RWPE1 (cell line): ENCODE measurements at regions not wholly inside any gene's neighbourhood (a gene's known extent, or its start where the extent isn't known, plus 50 kb on each side); places are given as distances from the start of the nearest gene placed in this dataset.
"Not testable (repeated sequence)": the region's sequence is repeated elsewhere in the genome, so short reads cannot be mapped to it uniquely, and the experiment has no call there.

Experiments used
- CTCF ChIA-PET: fragments of 350-600 bp; sonication (Branson Sonifier 250); formaldehyde crosslinking; extraction: SDS; loops from one replicate; lab custom pipeline; 2021; lab: Yijun Ruan, JAX
- POLR2A ChIA-PET: fragments of 400-600 bp; formaldehyde crosslinking; extraction: SDS; loops from one replicate; lab custom pipeline; 2020; ENCODE audit warnings: antibody characterized with exemption; ENCODE audit not compliant: low non-redundant PET; lab: Yijun Ruan, JAX
- DNase-seq: peaks from one replicate; pipeline ENCODE4 v3.0.0; 2012; ENCODE audit warnings: low spot score
- H3K27ac ChIP-seq: fragments of 450-650 bp; 2 replicates; pipeline ENCODE4 v1.5.1; 2017
- TF ChIP-seq, protein P1 (sequence below): fragments of 450-650 bp; conservative IDR thresholded peaks from 2 replicates; pipeline ENCODE4 v1.5.1; 2017; ENCODE audit warnings: low read depth, mild to moderate bottlenecking

GRCh38 chr17:68103148-68103547 is 67.6 kb downstream of the KPNA2 start:
- CTCF ChIA-PET, result interaction anchor here (0.6 to 1.0 kb wide), 2 partner anchors 25 to 41 kb away, joined by 3 to 6 read pairs; no protein-coding TSS in a partner anchor
- DNase-seq, result no peak
- no peak overlapping the region for H3K27ac ChIP-seq
- POLR2A ChIA-PET, result no interaction called here
- TF ChIP-seq, protein P1, sequence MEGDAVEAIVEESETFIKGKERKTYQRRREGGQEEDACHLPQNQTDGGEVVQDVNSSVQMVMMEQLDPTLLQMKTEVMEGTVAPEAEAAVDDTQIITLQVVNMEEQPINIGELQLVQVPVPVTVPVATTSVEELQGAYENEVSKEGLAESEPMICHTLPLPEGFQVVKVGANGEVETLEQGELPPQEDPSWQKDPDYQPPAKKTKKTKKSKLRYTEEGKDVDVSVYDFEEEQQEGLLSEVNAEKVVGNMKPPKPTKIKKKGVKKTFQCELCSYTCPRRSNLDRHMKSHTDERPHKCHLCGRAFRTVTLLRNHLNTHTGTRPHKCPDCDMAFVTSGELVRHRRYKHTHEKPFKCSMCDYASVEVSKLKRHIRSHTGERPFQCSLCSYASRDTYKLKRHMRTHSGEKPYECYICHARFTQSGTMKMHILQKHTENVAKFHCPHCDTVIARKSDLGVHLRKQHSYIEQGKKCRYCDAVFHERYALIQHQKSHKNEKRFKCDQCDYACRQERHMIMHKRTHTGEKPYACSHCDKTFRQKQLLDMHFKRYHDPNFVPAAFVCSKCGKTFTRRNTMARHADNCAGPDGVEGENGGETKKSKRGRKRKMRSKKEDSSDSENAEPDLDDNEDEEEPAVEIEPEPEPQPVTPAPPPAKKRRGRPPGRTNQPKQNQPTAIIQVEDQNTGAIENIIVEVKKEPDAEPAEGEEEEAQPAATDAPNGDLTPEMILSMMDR, result no peak

DNA sequence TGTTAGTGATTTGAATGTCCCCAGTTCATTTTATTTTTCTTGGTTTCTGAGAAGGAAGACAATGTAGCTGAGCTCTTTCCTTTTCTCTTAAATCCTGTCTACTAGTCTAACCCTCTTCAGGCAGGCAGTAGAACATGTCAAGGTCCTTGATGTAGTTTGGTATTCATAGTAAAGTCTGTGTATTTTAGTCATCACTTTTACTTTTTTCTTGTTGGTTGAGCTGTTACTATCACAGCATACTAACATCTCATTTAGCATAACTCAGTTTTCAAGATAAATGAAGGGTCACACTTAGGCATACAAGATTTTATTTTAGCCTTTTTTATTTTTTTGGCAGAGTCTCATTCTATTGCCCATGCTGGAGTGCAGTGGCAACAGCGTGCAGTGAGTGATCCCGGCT is 70.5 kb downstream of the KPNA2 start:
- DNase-seq, result no peak
- CTCF ChIA-PET, result interaction anchor here (0.6 kb wide), 1 partner anchor 457 kb away, joined by 3 read pairs; no protein-coding TSS in a partner anchor
- TF ChIP-seq, protein P1, result no peak

GRCh38 chr17:68107373-68107772 is 71.8 kb downstream of the KPNA2 start:
- DNase-seq, result no peak
- no peak overlapping the region for H3K27ac ChIP-seq
- POLR2A ChIA-PET, result no interaction called here
- CTCF ChIA-PET, result no interaction called here
- TF ChIP-seq, protein P1, result no peak

More for the DNA sequence above, 70.5 kb downstream of the KPNA2 start:
- H3K27ac ChIP-seq, result no peak overlapping the region
- POLR2A ChIA-PET, result no interaction called here

GRCh38 chr17:68108313-68109000 is 72.9 kb downstream of the KPNA2 start:
- DNase-seq, result no peak
- ChIA-PET POLR2A (no interaction called here), CTCF (interaction anchor here (1.0 kb wide), 1 partner anchor 92 kb away, joined by 3 read pairs; no protein-coding TSS in a partner anchor)
- H3K27ac ChIP-seq, result no peak overlapping the region
- TF ChIP-seq, protein P1, result no peak

GRCh38 chr17:68109404-68109803 is 73.9 kb downstream of the KPNA2 start:
- POLR2A ChIA-PET, result not testable (repeated sequence)

DNA sequence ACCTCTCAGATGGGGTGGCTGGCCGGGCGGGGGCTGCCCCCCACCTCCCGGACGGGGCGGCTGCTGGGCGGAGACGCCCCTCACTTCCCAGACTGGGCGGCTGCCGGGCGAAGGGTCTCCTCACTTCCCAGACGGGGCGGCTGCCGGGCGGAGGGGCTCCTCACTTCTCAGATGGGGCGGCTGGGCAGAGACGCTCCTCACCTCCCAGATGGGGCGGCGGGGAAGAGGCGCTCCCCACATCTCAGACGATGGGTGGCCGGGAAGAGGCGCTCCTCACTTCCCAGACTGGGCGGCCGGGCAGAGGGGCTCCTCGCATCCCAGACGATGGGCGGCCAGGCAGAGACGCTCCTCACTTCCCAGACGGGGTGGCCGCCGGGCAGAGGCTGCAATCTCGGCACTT is 80.7 kb downstream of the KPNA2 start:
- POLR2A ChIA-PET, H3K27ac ChIP-seq, DNase-seq: not testable (repeated sequence)
- CTCF ChIA-PET, result interaction anchor here (0.7 kb wide), 1 partner anchor 23 kb away, joined by 3 read pairs; no protein-coding TSS in a partner anchor

More at GRCh38 chr17:68109404-68109803, 73.9 kb downstream of the KPNA2 start:
- not testable (repeated sequence) for DNase-seq, H3K27ac ChIP-seq
- CTCF ChIA-PET, result interaction anchor here (0.7 to 1.0 kb wide), 2 partner anchors 63 to 91 kb away, joined by 3 to 4 read pairs; no protein-coding TSS in a partner anchor

- no peak overlapping the region for H3K27ac ChIP-seq
- CTCF ChIA-PET, result interaction anchor here (0.6 kb wide), 1 partner anchor 16 kb away, joined by 4 read pairs; no protein-coding TSS in a partner anchor
- DNase-seq, result no peak
- POLR2A ChIA-PET, result no interaction called here
- TF ChIP-seq, protein P1, result no peak
Measured at GRCh38 chr17:68122587-68122986, 87.1 kb downstream of the KPNA2 start.
